EL (cell line): ENCODE measurements at regions not wholly inside any gene's neighbourhood (a gene's known extent, or its start where the extent isn't known, plus 50 kb on each side); places are given as distances from the start of the nearest gene placed in this dataset.
"Not testable (repeated sequence)": the region's sequence is repeated elsewhere in the genome, so short reads cannot be mapped to it uniquely, and the experiment has no call there.

Source experiments
- DNase-seq: peaks from one replicate; pipeline ENCODE4 v3.0.0-alpha.2; 2016

DNA sequence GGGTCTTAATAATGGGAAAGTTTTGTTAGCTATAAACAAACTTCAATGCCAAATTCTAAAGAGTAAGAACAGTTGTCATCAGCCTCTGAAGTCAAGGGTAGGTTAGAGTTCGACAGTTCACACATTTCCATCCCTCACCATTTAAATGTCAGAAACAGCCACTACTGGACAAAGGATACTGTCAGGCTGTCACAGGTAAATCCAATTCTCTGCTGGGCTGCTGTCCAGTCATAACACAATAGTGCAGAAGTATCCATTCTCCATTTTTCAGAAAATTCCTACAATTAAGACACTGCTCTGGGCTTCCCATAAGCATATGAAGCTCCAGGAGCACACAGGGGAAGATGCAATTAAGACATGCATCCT lies 221.4 kb downstream of the RPS29 start:
- no peak for DNase-seq

DNA sequence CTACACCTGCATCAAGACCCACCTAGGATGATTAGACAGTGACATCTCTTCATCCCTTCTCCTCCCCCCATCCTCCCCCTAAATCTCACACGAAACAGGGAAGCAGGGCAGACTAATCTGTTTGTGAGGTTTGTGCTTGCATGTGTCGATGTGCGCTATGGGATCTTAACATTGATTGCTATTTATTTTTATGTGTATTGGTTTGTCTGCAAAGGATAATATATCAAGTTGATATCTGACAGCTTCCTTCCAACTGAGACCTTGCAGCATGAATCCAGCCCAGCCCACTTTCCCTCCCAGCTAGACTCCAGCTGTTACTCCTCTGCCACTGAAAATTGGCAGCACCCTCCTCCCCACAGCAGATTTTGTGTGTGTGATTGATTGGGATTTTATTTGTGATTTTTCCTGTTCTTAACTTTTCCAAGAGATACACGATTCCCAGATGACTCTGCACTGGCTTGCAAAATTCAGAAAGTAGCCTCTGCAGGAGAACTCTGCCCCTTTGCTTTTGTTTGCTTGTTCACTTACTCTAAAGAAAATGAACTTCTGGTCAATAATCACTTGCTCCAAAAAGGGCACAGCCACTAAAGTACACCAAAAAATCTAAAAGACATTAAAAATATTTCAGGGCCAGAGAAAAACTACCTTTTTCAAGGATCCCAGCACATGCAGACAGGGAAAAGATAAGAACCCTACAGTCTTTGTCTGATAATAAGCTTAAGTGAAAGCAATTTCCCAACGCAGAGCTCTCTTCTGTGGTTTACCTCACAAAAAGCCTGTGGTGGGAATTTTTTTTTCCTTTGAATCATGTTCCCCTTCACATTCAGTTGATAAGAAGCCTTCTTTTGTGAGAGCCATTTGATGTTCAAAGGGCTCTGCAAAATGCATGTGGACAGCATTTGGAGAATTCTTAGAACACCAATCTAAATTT lies 222.1 kb downstream of the RPS29 start:
- DNase-seq, result no peak

DNA sequence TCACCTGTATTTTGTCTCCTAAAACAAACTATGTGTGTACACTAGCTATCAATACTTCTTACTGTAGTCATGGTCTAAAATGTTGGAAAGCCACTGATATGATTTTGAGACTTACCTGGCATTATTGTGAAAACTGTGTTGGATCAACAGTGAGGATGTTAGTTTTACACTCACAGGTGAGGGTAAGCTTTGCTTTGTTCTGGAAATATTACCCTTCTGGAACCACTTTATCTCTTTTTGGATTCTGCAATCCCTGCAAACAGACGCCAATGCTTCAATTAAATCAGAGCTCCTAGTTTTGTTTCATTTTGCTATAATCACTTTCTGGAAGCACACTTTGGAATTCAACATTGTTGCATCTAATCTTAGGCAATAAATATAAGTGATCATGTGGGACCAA lies 223.3 kb downstream of the RPS29 start:
- DNase-seq, result no peak

DNA sequence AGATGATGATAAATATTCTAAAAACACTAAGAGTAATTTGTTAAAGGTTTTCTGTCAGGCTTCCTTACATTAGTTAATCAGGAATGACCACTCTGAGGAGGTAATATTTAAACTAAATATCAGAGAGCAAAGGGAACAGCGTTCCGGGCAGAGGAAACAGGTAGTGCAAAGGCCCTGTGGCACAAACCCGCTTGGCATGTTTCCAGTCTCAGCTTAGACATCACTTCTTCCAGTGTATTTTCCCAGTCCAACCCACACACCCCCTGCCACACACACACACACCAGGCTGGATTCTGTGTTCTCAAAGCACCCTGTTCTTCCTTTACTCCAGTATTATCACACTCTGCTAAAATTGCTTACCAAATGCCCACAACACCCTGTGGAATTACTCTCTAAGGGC lies 247.1 kb downstream of the RPS29 start:
- DNase-seq, result no peak

DNA sequence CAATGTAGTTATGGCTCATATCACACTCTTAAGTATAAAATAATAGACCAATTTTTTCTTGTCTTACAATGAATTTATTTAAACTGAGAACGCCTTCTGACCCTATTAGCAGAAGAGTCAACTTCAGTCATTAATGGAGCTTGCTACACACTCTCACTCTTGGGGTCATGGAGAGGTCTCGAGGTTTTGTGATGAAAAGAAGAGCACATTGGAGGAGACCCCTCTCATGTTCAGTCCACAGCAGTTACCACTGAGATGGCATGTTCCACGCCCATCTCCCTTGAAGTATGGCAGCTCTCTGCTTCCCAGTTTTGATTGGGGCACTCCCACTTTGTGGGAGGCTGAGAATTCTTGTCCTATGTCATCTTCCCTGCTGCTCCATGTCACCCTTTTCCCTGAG lies 266.4 kb downstream of the RPS29 start:
- DNase-seq, result no peak

DNA sequence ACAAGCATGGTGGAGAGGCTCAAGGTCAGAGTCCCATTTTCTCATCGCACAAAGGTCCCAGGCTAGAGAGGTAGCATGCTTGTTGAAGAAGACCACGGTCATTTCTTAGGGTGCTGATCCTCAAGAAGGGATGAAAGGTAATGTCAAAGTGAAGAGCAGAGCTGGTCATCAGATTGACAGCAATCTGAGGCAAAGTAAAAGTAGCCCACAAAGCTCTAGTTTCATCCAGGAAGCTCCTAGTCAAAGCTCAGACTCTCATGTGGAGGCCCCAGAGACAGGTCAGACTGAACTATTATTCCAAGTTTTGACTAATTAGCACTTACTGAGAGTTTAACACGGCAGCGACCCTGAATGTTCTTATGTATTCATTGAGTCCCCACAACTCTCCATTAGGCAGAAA lies 270.6 kb downstream of the RPS29 start:
- DNase-seq, result no peak

DNA sequence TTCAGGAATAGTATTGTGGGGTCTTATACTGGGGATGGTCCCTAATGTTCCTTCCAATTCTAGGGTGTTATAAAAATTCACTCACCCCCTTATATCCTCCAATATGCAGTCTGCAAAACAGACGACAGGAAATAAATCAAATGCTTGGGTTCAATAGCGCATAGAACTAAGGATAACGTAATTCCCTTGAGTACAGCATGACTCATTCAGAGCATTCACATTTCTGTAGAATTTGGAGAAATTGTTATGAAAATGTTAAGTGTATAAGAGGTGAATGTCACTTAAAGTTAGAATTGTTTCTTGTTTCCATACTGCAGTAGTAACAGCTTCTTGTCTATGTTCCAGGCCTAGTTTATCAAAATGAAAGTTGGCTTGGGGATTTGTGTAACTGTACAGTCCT lies 271.4 kb downstream of the RPS29 start:
- DNase-seq, result no peak

DNA sequence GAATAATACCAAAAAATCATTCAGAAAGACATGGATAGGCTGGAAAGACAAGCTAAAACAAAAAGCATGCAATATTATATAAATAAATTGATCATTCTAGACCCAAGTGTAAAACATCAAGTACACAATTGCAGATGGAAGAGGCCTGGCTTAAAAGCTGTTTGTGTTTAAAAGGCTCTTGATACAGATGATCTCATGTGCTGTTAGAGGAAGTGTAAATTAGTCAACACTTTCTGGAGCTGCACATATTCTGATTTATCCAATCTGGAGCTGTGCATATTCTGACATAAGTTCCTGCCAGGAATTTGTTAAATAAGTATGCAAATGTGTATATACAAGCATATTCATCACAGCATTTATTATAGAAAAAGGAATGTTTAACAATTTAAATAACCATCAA lies 273.1 kb downstream of the RPS29 start:
- DNase-seq, result no peak

DNA sequence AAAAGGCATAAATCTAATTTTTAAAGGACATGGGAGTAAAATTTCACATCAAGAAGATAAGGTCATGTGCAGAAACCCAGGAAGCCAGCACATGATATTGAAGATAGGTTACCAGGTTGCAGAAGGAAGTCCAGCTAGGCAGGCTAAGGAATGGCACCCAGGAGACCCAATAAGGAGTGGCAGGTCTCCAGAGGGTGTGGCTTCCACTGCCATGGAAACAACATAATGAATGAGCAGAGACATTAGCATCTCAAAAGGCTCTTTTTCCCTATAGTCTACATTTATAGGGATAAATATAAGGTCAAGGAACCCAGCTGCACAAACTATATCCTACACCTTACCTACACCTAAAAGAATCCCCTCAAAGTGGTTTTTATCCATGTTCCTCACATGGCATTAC lies 275.9 kb downstream of the RPS29 start:
- no peak for DNase-seq

DNA sequence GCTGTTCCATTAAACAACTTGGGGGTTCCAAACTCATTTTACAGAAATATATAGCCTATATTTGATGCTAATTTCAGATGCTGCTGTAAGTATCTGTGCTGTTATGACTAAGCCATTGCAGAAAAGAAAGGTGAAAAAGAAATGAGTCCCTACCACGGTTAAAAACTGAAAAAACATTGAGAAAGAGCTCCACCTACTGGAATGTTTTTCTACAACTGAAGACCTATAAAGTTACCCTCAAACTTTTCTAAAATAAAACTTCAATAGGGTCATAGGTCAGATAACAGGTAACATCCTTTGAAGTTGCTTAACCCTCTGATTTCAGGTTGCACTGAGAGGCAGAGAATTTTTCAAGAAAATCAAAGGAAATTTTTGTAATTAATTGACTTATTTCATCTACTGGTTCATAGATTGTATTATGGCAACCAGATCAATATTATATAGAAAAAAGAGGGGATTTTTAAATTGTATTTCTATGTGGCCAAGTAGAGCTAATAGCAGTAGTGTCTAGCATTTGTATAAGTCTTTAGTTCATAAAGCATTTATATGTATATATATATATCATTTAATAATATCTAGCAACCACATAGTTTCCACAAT lies 279.9 kb downstream of the RPS29 start:
- peak; percentile 2 for DNase-seq

DNA sequence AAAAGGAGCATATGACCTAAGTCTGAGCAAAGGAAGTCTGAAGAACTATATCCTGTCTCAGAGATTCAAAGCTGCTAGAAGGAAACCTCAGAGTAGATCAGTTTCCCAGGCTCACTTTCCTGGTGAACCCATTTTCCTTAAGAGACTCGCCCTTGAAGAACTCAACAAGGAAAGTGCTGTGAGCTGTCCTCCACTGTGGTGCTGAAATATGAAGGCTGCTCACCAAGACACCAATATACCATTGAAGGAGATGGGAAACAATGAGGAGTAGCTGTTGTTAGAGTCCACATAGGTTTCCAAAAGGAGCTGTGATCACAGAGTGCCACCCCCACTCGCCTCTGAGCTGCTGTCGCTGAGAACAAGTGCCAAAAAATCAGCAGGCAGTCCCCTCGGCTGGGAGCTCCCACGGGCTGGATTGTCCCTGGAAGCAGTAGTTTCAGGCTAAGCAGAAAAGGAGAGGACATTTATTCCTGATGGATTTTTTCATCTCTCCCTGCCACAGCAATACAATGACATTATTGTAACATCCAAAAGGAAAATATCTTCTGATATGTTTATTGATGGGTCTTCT lies 282.1 kb downstream of the RPS29 start:
- DNase-seq, result peak; percentile 2

DNA sequence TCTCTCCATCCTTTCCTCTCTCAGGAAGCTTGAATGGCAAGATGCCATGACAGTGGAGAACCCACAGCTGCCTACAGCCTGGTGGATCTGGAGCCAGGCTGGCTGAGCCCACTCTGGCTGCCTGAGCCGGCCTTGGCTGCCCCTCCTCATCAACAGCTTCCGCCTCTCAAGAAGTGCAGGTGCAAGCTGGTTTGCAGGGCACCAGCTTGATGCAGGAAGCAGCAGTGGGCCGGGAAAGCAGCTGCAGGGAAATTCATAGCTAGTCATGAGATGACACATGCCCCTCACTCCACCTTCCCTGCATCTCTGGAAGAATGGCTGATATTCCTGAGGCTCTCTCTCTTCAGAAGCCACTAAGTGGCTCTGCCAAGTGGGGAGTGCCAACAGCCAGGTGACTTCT lies 289.1 kb downstream of the RPS29 start:
- no peak for DNase-seq

DNA sequence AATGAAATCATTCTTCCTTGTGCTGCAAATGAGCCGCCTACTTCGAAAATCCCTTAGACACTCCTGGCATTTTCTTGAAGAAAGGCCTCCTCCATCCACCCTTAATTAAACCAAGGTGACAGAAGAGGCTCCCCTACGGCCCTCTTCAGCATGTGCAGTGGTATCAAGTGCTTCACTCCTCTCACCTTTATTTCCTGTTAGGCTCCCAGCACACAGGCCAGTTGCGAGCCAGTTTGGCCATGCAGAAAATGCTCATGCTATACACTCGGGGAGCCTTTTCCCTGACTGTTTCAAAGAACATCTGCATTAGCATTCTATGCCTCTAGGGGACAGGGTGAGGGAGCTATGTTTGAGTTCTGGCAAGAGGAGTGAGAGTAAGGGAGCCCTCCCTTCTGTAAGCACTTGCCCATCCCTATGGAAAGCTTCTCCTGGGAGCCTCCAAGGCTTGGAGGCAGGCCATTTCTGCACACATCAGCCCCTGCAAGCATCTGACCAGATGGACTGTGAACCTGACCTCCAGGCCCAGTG lies 291.5 kb downstream of the RPS29 start:
- DNase-seq, result no peak

DNA sequence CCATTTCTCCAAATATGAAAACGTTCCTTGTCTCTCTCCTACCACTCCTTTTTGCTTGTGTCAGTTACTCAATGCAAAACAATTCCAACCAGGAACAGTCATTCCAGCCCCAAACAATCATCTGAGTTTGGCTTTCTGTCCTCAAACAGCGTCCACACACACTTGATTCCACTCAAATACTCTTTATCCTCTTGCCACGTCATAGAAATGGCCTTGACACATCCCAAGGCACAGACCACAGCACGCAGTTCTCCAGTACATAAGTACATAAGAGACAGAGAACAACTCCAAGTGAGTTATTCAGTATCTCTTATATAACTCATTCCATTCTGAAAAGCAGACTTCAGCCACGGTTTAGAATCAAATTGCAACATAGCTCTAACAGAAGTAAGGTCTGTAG lies 299.2 kb downstream of the RPS29 start:
- no peak for DNase-seq

DNA sequence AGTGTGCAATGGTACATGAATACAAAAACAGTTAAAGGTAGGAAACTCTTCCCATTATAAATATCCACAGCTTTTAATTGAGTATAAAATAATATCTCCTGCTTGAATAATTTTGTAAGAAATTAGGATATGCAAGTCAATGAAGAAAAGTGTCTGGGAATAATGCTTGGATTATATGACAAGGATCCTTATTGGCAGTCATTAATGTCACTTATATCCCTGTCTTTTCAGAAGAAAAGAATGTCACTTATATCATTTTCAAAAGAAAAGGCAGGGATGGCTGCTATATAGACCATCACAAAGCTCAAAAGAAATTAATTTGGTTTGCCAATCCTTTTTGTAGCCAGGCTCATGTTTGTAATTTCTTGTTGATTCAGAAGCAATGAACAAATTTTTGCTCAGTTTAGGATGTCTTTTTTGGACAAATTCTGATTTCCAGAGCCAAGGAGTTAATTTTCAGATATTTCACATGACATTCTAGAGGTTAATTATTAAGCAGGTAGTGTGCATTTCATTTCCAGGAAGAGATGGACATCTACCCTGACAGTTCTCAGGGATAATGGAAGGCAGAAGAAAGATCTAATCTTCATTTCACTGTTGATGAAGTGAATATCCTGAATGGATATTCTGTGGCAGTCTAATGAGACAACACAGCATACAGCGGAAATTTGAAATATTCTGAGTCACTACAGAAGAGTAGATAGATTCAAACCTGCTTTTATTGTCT lies 299.8 kb downstream of the RPS29 start:
- DNase-seq, result no peak

DNA sequence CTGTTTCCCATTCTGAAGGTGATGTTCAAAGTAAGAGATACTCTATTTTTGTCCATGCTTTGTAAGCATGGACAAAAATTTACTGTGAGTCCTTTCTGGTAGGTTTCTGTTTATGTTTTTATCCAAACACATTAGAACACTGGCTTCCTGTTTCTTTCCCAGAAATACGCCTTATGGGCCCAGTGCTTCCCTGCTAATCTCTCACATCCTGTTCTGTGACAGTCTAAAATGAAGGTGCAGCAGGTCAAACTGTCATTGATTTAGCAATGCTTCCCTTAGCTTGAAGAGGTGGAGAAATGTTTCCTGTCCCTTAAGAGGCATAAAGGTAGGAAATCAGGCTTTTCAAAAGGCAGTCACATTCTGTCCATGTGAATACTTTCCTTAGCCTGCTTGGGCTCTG lies 305.6 kb downstream of the RPS29 start:
- DNase-seq, result no peak

DNA sequence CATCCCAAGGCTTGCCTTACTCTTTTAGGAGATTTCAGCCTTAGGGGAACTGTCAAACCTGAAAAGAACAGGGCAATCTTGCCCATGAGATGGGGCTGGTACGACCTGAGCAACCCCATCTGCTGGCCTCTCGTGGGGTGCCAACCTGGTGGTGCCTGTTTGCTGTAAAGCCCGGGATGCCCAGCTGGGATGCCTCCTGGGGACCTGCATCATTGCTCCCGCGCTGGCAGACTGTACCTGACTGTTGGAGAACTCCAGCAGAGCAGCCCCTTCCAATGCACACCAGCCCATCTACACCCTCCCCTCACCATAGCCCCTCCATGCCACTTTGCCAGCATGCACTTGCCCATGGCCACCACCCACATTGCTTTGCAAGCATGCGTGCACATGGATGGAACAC lies 335.7 kb downstream of the RPS29 start:
- no peak for DNase-seq

DNA sequence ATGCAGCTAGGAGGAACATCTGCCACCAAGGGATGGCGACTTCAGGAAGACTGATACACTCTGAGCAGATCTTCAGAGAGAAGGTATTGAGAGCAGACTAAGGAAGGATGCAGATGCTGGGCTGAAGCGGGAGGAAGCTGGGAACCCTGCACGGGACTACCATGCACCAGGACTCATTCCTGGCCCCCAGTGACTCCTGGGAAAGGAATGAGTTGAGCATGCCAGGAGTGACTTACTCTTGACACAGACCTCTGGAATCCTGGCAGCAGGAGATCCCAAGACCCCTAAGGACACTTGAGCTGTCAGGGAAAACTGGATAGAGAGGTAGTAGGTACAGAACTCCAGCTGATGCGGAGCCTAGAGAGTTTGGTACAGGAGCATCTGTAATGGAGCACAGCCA lies 336.1 kb downstream of the RPS29 start:
- peak; percentile 48 for DNase-seq

DNA sequence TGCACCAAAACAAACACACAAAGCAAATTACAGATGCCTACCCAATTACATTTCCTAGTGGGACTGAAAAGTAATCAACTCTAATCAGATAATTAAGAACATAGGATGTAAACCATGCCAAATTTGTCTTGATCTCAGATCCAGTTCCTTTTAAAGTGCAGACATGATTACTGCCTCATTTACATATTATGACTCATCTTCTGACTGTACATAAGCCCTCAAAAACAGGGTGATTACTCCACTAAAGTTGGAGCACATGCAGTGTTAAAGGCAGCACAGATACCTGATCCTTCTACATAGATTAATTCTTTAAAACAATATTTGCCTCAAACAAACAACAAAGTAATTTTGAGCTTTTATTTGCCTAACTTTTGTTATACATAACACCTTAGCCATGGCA lies 337.2 kb downstream of the RPS29 start:
- DNase-seq, result no peak

DNA sequence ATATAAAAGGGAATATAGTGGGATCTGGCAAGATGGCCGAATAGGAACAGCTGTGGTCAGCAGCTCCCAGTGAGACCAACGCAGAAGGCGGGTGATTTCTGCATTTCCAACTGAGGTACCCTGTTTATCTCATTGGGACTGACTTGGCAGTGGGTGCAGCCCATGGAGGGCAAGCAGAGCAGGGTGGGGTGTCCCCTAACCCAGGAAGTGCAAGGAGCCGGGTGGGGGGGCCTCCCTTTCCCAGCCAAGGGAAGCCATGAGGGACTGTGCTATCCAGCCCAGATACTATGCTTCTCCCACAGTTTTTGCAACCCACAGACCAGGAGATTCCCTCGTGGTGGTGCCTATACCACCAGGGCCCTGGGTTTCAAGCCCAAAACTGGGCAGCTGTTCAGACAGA lies 342.4 kb downstream of the RPS29 start:
- not testable (repeated sequence) for DNase-seq

DNA sequence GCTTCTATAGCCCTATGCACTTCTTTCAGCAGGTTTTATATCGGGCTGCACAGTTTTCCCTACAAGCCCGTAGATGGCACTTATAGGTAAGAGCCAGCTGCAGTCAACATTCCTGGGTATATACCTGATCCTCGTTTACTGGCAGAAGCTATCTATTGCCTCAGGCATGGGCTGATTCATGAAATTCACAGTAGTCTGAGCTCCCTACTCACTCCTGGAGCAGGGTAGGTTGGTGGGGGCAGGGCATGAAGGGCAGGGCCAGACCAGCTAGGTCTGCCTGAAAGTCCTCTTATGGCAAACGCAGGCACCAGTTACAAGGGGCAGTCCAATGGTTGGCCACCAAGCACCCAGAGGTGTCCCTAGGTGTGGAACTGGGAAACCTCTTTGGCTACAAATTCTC lies 345.8 kb downstream of the RPS29 start:
- no peak for DNase-seq

DNA sequence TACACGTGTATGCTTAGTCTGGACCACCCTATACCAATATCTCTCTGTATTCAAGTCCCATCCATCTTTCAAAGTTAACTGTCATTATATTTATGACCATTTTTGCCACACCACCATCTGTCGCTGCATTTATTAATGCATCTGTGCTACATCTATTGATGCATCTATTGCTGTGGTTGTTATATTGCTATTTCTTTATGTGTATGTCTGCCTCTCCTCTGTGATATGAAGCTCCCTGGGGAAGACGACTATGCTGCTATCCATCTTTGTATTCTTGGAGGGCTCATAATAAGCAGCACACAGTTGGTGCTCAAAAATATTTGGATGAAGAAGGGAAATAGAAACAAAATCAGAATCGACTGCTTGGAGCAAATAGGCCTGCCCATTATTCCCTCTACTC lies 357.6 kb downstream of the RPS29 start:
- DNase-seq, result no peak

DNA sequence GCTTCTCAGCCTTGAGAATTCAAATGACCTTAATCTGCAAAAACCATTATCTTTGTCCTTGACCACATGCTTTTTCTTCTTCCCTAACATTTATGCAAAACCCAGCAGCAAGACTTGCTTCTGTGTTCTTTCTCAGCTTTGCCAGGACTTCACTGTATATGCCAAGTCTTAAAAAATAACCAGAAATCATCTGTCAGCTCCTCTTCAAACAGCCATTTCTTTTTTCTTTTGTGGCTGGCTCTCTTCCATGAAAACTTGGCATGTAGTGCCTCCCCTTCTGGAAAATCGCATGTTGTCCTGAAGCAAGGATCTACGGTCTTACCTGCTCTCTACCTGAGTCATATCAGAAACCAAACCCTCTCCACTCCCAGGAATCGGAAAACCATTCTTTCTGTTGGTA lies 364.9 kb downstream of the RPS29 start:
- no peak for DNase-seq

DNA sequence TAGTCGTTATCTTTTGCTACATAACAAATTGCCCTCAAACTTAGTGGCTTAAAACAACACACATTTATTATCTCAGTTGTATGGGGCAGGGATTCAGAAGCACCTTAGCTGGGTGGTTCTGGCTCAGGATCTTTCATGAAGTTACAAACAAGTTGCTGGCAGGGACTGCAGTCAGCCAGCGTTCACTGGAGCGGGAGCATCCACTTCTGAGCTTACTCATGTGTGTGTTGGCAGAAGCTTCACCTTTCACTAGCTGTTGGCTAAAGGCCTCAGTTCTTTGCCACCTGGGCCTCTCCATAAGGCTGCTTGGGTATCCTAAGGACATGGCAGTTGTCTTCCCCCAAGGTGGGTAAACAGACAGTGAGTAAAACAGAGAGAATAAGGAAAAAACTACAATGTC lies 365.7 kb downstream of the RPS29 start:
- DNase-seq, result no peak
